ENCODE measurements at regions not wholly inside any gene's neighbourhood (a gene's known extent, or its start where the extent isn't known, plus 50 kb on each side); places are given as distances from the start of the nearest gene placed in this dataset.
"Not testable (repeated sequence)": the region's sequence is repeated elsewhere in the genome, so short reads cannot be mapped to it uniquely, and the experiment has no call there.

GRCh38 chr2:126050991-126051736, 604.8 kb upstream of the GYPC start:
- no peak for DNase-seq (ENCODE audit: low read depth in 2 of 2)

GRCh38 chr2:126051737-126052240, 604.2 kb upstream of the GYPC start:
- DNase-seq (ENCODE audit: low read depth in 2 of 2), result not testable (repeated sequence)

- DNase-seq (ENCODE audit: low read depth in 2 of 2), result no peak
Measured at GRCh38 chr2:126059379-126059778, 596.6 kb upstream of the GYPC start.

- no peak for DNase-seq (ENCODE audit: low read depth in 2 of 2)
Measured at GRCh38 chr2:126085011-126085795, 570.8 kb upstream of the GYPC start.

- DNase-seq (ENCODE audit: low read depth in 2 of 2), result no peak
Measured at GRCh38 chr2:126100962-126101361, 555.0 kb upstream of the GYPC start.

GRCh38 chr2:126106006-126106405, 550.0 kb upstream of the GYPC start:
- DNase-seq (ENCODE audit: low read depth in 2 of 2), result no peak

- DNase-seq (ENCODE audit: low read depth in 2 of 2), result no peak
Measured at GRCh38 chr2:126107883-126108282, 548.1 kb upstream of the GYPC start.

GRCh38 chr2:126115975-126116374, 540.0 kb upstream of the GYPC start:
- no peak for DNase-seq (ENCODE audit: low read depth in 2 of 2)

- no peak for DNase-seq (ENCODE audit: low read depth in 2 of 2)
Measured at GRCh38 chr2:126117886-126118285, 538.1 kb upstream of the GYPC start.

GRCh38 chr2:126145752-126146151, 510.2 kb upstream of the GYPC start:
- no peak for DNase-seq (ENCODE audit: low read depth in 2 of 2)

GRCh38 chr2:126154256-126154785, 501.6 kb upstream of the GYPC start:
- DNase-seq (ENCODE audit: low read depth in 2 of 2), result no peak

- not testable (repeated sequence) for DNase-seq (ENCODE audit: low read depth in 2 of 2)
Measured at GRCh38 chr2:126160950-126161349, 495.0 kb upstream of the GYPC start.

- DNase-seq (ENCODE audit: low read depth in 2 of 2), result no peak
Measured at GRCh38 chr2:126172631-126173184, 483.2 kb upstream of the GYPC start.

GRCh38 chr2:126175222-126175621, 480.7 kb upstream of the GYPC start:
- no peak for DNase-seq (ENCODE audit: low read depth in 2 of 2)

- DNase-seq (ENCODE audit: low read depth in 2 of 2), result no peak
Measured at GRCh38 chr2:126177479-126177878, 478.5 kb upstream of the GYPC start.

- no peak for DNase-seq (ENCODE audit: low read depth in 2 of 2)
Measured at GRCh38 chr2:126187668-126188067, 468.3 kb upstream of the GYPC start.

- no peak for DNase-seq (ENCODE audit: low read depth in 2 of 2)
Measured at GRCh38 chr2:126189527-126189926, 466.4 kb upstream of the GYPC start.

GRCh38 chr2:126200538-126200937, 455.4 kb upstream of the GYPC start:
- DNase-seq (ENCODE audit: low read depth in 2 of 2), result no peak

- DNase-seq (ENCODE audit: low read depth in 2 of 2), result no peak
Measured at GRCh38 chr2:126208266-126208665, 447.7 kb upstream of the GYPC start.

- DNase-seq (ENCODE audit: low read depth in 2 of 2), result no peak
Measured at GRCh38 chr2:126212735-126213134, 443.2 kb upstream of the GYPC start.

- no peak for DNase-seq (ENCODE audit: low read depth in 2 of 2)
Measured at GRCh38 chr2:126219081-126219480, 436.9 kb upstream of the GYPC start.

GRCh38 chr2:126220331-126220730, 435.6 kb upstream of the GYPC start:
- DNase-seq (ENCODE audit: low read depth in 2 of 2), result no peak
